K562 (cell line): ENCODE measurements at regions not wholly inside any gene's neighbourhood (a gene's known extent, or its start where the extent isn't known, plus 50 kb on each side); places are given as distances from the start of the nearest gene placed in this dataset.

Experiments
- ARNT ChIP-seq, 2 experiments: fragments of 450-650 bp; IDR thresholded peaks; 2 replicates each; pipeline ENCODE4 v1.6.1; 2016; ENCODE audit warnings: mild to moderate bottlenecking in 1 of 2
- ATF6 ChIP-seq: sonication (generic); formaldehyde crosslinking; IDR thresholded peaks from 2 replicates; pipeline ENCODE4 v1.4.0; 2020; ENCODE audit warnings: mild to moderate bottlenecking, missing genetic modification reagents
- E2F5 ChIP-seq: sonication (generic); formaldehyde crosslinking; IDR thresholded peaks from 2 replicates; pipeline ENCODE4 v1.8.0; 2022; ENCODE audit warnings: mild to moderate bottlenecking, missing genetic modification reagents
- FIP1L1 ChIP-seq: fragments of 200-400 bp; formaldehyde crosslinking; IDR thresholded peaks from 2 replicates; pipeline ENCODE4 v1.6.1; 2018; ENCODE audit warnings: mild to moderate bottlenecking, low read depth, low read length; ENCODE audit not compliant: poor library complexity, severe bottlenecking
- HMG20B ChIP-seq: fragments of 250-450 bp; sonication (Bioruptor Pico); IDR thresholded peaks from 2 replicates; pipeline ENCODE4 v1.5.0; 2021; ENCODE audit warnings: mild to moderate bottlenecking
- HNRNPH1 ChIP-seq: fragments of 200-400 bp; formaldehyde crosslinking; optimal IDR thresholded peaks from 2 replicates; pipeline ENCODE3; 2017; ENCODE audit warnings: low read depth, mild to moderate bottlenecking, low read length, moderate library complexity
- LEF1 ChIP-seq: fragments of 450-650 bp; IDR thresholded peaks from 2 replicates; pipeline ENCODE4 v1.6.1; 2016; ENCODE audit warnings: mild to moderate bottlenecking
- MCM2 ChIP-seq: fragments of 450-650 bp; IDR thresholded peaks from 2 replicates; pipeline ENCODE4 v1.6.1; 2017; ENCODE audit warnings: low read depth, mild to moderate bottlenecking
- MYNN ChIP-seq, 2 experiments: sonication (generic); formaldehyde crosslinking in 1 of 2; IDR thresholded peaks; 2 replicates each; pipeline versions ENCODE4 v1.5.0 to v1.6.1; 2016 to 2020; ENCODE audit warnings: antibody characterized with exemption in 1 of 2, missing genetic modification reagents in 1 of 2
- NR2C2 ChIP-seq, 2 experiments: fragments of 200-800 bp in 1 of 2; sonication (Bioruptor generic) in 1 of 2; sonication (generic) in 1 of 2; formaldehyde crosslinking in 1 of 2; IDR thresholded peaks; 2 replicates each; pipeline versions ENCODE4 v1.6.1 to v1.8.0; 2016 to 2022; ENCODE audit warnings: mild to moderate bottlenecking in 1 of 2, missing compliant biosample characterization in 1 of 2, missing genetic modification characterization in 1 of 2, missing genetic modification reagents in 1 of 2
- PPARD ChIP-seq: fragments of 250-450 bp; sonication (Bioruptor Pico); IDR thresholded peaks from 2 replicates; pipeline ENCODE4 v1.8.0; 2022; ENCODE audit warnings: inconsistent platforms, mild to moderate bottlenecking, moderate library complexity
- RBM14 ChIP-seq: fragments of 200-400 bp; formaldehyde crosslinking; IDR thresholded peaks from 2 replicates; pipeline ENCODE4 v1.6.1; 2018; ENCODE audit warnings: low read depth, mild to moderate bottlenecking, low read length, moderate library complexity, borderline replicate concordance; ENCODE audit not compliant: insufficient read depth
- RREB1 ChIP-seq: fragments of 250-450 bp; sonication (Bioruptor Pico); IDR thresholded peaks from 2 replicates; pipeline ENCODE4 v1.4.0; 2020
- RUNX1 ChIP-seq: sonication (generic); IDR thresholded peaks from 2 replicates; pipeline ENCODE4 v1.6.1; 2016; ENCODE audit warnings: antibody characterized with exemption, low read depth
- SETDB1 ChIP-seq: IDR thresholded peaks from one replicate; pipeline ENCODE4 v1.6.1; 2012; ENCODE audit warnings: low read length, control low read depth, inconsistent platforms
- SMC3 ChIP-seq: conservative IDR thresholded peaks from 2 replicates; pipeline ENCODE4 v1.6.1; 2011; ENCODE audit warnings: low read depth, low read length, improper control_type of control experiment; ENCODE audit not compliant: insufficient read depth
- SNRNP70 ChIP-seq: fragments of 200-400 bp; formaldehyde crosslinking; optimal IDR thresholded peaks from 2 replicates; pipeline ENCODE3; 2017; ENCODE audit warnings: low read depth, low read length
- TCF15 ChIP-seq: fragments of 250-450 bp; sonication (Bioruptor Pico); IDR thresholded peaks from 2 replicates; pipeline ENCODE4 v1.8.0; 2022; ENCODE audit warnings: moderate library complexity, mild to moderate bottlenecking, inconsistent platforms
- TEAD2 ChIP-seq: fragments of 450-650 bp; IDR thresholded peaks from 2 replicates; pipeline ENCODE4 v1.6.1; 2016; ENCODE audit warnings: missing genetic modification characterization, control low read depth, missing compliant biosample characterization
- ZNF316 ChIP-seq: fragments of 450-650 bp; IDR thresholded peaks from 2 replicates; pipeline ENCODE4 v1.6.1; 2016
- ZNF384 ChIP-seq: IDR thresholded peaks from 2 replicates; pipeline ENCODE4 v1.6.1; 2012; ENCODE audit warnings: low read depth, low read length, improper control_type of control experiment
- ZNF696 ChIP-seq: fragments of 250-450 bp; sonication (Bioruptor Pico); conservative IDR thresholded peaks from 2 replicates; pipeline ENCODE4 v1.4.0; 2020; ENCODE audit warnings: mild to moderate bottlenecking, moderate library complexity

- no peak for TF ChIP-seq MYNN (IDR thresholded peaks at IDR 0.05)
- TF ChIP-seq MYNN (CRISPR knock-in tag; IDR thresholded peaks at IDR 0.05) = no peak
- TF ChIP-seq HNRNPH1 = no peak
- TF ChIP-seq ATF6 (CRISPR knock-in tag) = no peak
- no peak for TF ChIP-seq LEF1
- TF ChIP-seq NR2C2 (CRISPR knock-in tag; IDR thresholded peaks at IDR 0.05) = no peak
- TF ChIP-seq NR2C2 (tag; IDR thresholded peaks at IDR 0.05) = peak; percentile 37; the same call in 1 of the 2 replicates
- TF ChIP-seq RUNX1 = no peak
- no peak for TF ChIP-seq FIP1L1
- no peak; the same call in 1 of the 2 replicates for TF ChIP-seq RREB1 (CRISPR knock-in tag)
- TF ChIP-seq TEAD2 (tag) = no peak
- no peak for TF ChIP-seq SETDB1
- no peak for TF ChIP-seq MCM2
- no peak for TF ChIP-seq ZNF384
- TF ChIP-seq ZNF316 = 0 out of 2 replicates have a peak, but pooled peaks have one; percentile 19
- TF ChIP-seq TCF15 = no peak
- no peak for TF ChIP-seq SNRNP70
- TF ChIP-seq ARNT (IDR thresholded peaks at IDR 0.05) = no peak
- no peak for TF ChIP-seq RBM14
- TF ChIP-seq SMC3 = no peak
- no peak for TF ChIP-seq PPARD (CRISPR knock-in tag)
- no peak for TF ChIP-seq HMG20B (CRISPR knock-in tag)
- no peak for TF ChIP-seq E2F5
- TF ChIP-seq ZNF696 = no peak
These were observed 495.1 kb downstream of the SETD4 start (continued) for GRCh38 chr21:35565204-35565611.
